ENCODE measurements at regions not wholly inside any gene's neighbourhood (a gene's known extent, or its start where the extent isn't known, plus 50 kb on each side); places are given as distances from the start of the nearest gene placed in this dataset.

- TF ChIP-seq CTCF (IDR thresholded peaks at IDR 0.05) (no peak), POLR2A (IDR thresholded peaks at IDR 0.05) (no peak)
Measured at GRCh38 chr10:2460812-2461211, 606.5 kb upstream of the PFKP start.

All from right lobe of liver (tissue), 4 donors.